Fibroblast of mammary gland (primary cell): ENCODE measurements at regions not wholly inside any gene's neighbourhood (a gene's known extent, or its start where the extent isn't known, plus 50 kb on each side); places are given as distances from the start of the nearest gene placed in this dataset.

Experiments
- DNase-seq: peaks from one replicate; pipeline ENCODE4 v3.0.0-alpha.2; 2010; ENCODE audit warnings: low read depth
- H3K4me3 ChIP-seq: 2 replicates; pipeline ENCODE4 v1.5.1; 2011; ENCODE audit warnings: low read depth, mild to moderate bottlenecking, low read length, moderate library complexity; ENCODE audit not compliant: control insufficient read depth
- TF ChIP-seq, protein P1 (sequence below): conservative IDR thresholded peaks from 2 replicates; pipeline ENCODE4 v1.5.1; 2011; ENCODE audit warnings: low read depth, low read length, inconsistent platforms; ENCODE audit not compliant: control insufficient read depth, insufficient read depth

DNA sequence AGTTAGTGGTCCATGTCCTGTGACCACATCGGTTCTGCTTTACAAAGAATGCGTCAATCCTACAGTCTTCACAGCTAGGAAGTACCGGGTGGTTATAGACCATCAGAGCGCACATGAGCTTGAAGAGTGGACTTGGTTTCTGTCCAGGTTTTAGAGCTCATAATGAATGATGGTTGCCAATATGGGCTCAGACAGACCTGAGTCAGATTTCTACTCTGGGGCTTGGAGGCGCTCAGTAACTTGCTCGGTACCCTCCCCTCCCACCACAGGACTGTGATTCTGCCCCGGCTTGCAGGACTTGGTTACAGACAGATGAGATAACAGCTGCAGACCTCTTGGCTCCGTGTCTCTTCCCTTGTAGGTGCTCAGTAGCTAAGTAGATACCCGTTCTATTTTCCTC lies 284.7 kb downstream of the TSHZ3 start:
- H3K4me3 ChIP-seq = no peak overlapping the region
- no peak for DNase-seq
- TF ChIP-seq, protein P1, sequence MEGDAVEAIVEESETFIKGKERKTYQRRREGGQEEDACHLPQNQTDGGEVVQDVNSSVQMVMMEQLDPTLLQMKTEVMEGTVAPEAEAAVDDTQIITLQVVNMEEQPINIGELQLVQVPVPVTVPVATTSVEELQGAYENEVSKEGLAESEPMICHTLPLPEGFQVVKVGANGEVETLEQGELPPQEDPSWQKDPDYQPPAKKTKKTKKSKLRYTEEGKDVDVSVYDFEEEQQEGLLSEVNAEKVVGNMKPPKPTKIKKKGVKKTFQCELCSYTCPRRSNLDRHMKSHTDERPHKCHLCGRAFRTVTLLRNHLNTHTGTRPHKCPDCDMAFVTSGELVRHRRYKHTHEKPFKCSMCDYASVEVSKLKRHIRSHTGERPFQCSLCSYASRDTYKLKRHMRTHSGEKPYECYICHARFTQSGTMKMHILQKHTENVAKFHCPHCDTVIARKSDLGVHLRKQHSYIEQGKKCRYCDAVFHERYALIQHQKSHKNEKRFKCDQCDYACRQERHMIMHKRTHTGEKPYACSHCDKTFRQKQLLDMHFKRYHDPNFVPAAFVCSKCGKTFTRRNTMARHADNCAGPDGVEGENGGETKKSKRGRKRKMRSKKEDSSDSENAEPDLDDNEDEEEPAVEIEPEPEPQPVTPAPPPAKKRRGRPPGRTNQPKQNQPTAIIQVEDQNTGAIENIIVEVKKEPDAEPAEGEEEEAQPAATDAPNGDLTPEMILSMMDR = no peak

DNA sequence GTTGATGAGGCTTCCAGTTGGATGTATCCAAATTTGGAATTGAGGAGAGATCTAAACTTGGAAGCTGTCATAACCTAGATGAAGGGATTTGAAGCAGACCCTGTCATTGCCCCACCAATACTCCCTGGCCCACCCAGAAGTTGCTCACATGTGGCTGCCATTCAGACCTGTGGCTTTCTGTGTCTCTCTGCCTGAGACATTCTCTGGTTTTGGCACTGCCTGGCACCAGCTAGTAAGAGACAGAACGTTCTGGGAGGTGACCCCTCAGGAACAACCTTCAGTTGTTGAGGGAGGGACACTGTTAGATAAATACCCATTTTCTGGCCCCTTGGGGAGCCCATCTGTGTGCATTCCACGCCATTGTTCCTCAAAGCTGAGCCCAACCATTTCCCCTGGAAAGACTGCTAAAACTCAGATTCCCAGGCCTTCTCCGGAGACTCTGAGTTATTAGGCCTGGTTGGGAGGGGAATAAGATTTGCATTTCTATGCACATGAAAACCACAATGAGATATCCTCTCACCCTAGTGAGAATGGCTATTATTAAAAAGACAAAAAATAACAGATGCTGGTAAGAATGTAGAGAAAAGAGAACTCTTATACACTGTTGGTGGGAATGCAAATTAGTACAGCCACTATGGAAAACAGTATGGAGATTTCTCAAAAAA lies 290.4 kb downstream of the TSHZ3 start:
- TF ChIP-seq, protein P1 = no peak
- no peak overlapping the region for H3K4me3 ChIP-seq
- no peak for DNase-seq

DNA sequence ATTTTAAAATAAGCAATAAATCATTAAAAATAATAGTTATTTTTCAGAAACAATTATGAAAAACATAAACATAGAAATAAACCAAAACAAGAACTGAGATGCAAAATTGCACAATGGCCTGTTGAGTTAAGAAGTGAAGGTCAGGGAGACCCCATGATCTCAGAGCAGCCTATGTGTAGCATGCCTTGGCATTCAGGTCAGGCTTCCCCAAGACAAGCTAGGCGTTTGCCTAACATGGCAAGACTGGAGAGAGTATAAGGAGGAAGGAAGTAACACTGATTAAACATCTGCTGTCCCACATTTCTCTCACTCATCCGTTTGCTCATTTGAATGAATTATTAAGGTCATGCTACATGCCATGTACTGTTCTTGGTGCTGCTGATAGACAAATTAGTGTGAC lies 291.8 kb downstream of the TSHZ3 start:
- TF ChIP-seq, protein P1 = no peak
- H3K4me3 ChIP-seq = no peak overlapping the region
- DNase-seq = no peak

DNA sequence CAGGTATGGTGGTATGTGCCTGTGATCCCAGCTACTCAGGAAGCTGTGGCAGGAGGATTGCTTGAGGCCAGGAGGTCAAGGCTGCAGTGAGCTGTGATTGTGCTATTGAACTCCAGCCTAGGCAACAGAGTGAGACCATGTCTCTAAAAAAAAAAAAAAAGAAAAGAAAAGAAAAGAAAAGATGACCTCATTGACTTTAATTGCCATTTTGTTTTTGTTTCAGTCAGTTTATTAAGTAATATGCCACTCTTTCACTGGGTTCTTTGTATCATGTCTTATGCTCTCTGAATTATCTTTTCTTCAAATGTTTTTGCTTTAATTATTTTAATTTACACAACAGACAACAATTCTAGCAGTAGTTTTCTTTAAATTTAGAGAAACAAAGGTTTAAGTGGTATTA lies 293.8 kb downstream of the TSHZ3 start:
- TF ChIP-seq, protein P1 = no peak

DNA sequence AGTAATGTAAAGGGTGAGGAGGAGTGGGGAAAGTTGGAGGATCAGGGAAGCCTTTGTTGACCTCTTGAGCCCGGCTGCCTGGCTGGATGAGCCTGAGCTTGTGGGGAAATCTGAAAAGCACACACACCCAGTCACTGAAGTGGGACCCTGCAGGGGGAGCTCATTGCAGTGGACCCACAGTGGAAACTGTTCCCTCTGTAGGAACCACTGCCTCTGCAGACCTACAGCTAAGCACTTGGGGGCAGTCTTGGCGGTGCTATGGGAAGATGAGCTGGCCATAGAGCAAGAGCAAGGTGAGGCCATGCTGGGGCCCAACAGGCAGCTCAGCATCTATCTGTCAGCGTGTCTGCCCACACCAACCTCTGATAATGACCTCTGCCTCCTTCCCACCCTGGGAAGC lies 294.8 kb downstream of the TSHZ3 start:
- DNase-seq = peak; percentile 72
- no peak overlapping the region for H3K4me3 ChIP-seq
- TF ChIP-seq, protein P1 = peak; percentile 74

More for the DNA sequence above, 293.8 kb downstream of the TSHZ3 start:
- no peak for DNase-seq
- H3K4me3 ChIP-seq = no peak overlapping the region

DNA sequence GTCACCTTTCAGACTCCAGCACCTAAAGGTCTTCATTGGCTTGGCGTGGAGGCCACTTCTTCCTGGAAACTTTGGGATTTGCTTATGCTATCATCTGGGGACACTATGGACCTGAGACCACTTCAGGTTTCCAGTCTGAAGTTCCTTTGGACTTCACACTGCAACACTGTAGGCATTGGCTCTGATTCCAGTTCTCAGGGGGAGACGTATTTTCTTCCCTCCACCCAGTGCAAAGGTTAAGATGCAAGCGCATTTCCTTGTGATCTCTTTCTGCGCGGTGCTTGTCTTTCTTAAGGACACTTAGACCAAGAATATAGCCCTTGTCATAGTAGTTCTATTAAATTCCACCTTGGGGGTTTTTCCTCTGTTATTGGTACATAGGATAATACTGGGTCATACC lies 299.8 kb downstream of the TSHZ3 start:
- TF ChIP-seq, protein P1 = no peak
- H3K4me3 ChIP-seq = no peak overlapping the region
- no peak for DNase-seq

DNA sequence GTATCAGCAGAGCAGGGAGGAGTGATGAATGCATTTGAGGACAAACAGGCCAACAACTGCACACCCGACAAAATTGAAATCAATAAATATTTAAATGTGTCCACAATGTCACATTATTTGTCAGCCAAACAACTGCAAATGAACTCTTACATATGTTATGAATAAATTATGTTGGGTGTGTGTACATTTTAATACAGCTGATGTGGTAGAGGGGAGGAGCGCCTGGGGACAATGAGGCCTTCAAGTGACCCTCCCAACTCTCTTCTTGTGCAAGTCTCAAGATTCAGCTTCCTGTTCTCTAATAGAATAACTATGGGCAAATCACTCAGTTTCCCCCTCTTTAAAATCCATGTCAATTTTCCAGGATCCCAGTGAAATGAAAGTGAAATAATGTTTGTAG lies 303.2 kb downstream of the TSHZ3 start:
- no peak overlapping the region for H3K4me3 ChIP-seq
- TF ChIP-seq, protein P1 = no peak
- DNase-seq = no peak
